Motor neuron (in vitro differentiated cells): ENCODE measurements at regions not wholly inside any gene's neighbourhood (a gene's known extent, or its start where the extent isn't known, plus 50 kb on each side); places are given as distances from the start of the nearest gene placed in this dataset.
A peak's percentile ranks its signal among the peaks of the same experiment; 100 is the strongest.

Experiments
- ATAC-seq, 8 experiments: fragments of 200-7000 bp; cut with Tn5 transposase; replicated peaks in 6 of 8; 2 replicates each; pipeline ENCODE4 v1.8.0; 2021; ENCODE audit warnings: mild to moderate bottlenecking in 8 of 8, moderate library complexity in 8 of 8
- H3K27ac ChIP-seq, 2 donors: fragments of 250-450 bp; sonication (Bioruptor Pico); 2 replicates each; pipeline ENCODE4 v1.9.0; 2021; ENCODE audit warnings: antibody characterized with exemption in 2 of 2, mild to moderate bottlenecking in 2 of 2, moderate library complexity in 1 of 2
- H3K4me1 ChIP-seq, 2 donors: fragments of 250-450 bp; sonication (Bioruptor Pico); replicated peaks in 1 of 2; 2 replicates each; pipeline ENCODE4 v1.6.1; 2021; ENCODE audit warnings: antibody characterized with exemption in 2 of 2, mild to moderate bottlenecking in 2 of 2, moderate library complexity in 1 of 2
- H3K4me3 ChIP-seq, 5 donors: fragments of 250-450 bp; sonication (Bioruptor Pico); 2 replicates each; pipeline ENCODE4 v1.9.0; 2021; ENCODE audit warnings: antibody characterized with exemption in 5 of 5, mild to moderate bottlenecking in 5 of 5, moderate library complexity in 4 of 5
- WGBS, 10 experiments: fragments of 450-650 bp; shearing (Covaris generic); methylation state at CpG; one replicate each; pipeline ENCODE4 v1.0.0; 2022; 5-methylcytosine and 5-hydroxymethylcytosine counted together
- in situ Hi-C, 9 experiments: fragments of 400-800 bp; cut with MboI; loops; one replicate each; pipeline ENCODE4 v1.15.0; 2021; ENCODE audit warnings: low sequenced_read_pairs in 9 of 9, low pct_unique_long_range_greater_than_20kb in 2 of 9; ENCODE audit not compliant: unreplicated experiment in 9 of 9

DNA sequence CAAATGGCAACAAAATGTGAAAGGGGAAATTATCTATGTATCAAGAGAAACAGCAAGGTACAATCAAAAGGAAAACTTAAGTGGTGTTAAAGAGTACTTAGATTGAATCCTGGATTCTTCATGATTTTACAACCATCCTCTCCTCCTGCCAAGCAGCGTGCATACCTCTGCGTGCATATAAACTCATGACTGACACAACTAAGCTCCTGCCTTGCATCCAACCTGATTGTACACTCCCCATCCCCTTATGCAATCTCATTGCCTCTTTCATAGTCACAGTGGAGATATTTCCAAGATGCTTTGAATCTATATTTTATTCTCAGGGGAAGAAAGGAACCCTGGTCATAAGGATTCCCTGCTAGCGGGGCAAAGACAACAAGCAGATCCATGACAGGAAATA is 499.9 kb downstream of the KCTD12 start:
- in situ Hi-C loops, result no loop called here
- H3K4me3 ChIP-seq, result no peak overlapping the region
- peaks cover 0 to 5% of the 10 kb centered on the region in 2 donors for H3K4me1 ChIP-seq
- 67 to 100% (median 91%) methylated on average over 1 to 3 of the region's 3 CpGs; no CpG with 5 or more reads in 2 of the 10 experiments for WGBS, 10 experiments
- ATAC-seq, result no peak
- no peak overlapping the region for H3K27ac ChIP-seq

DNA sequence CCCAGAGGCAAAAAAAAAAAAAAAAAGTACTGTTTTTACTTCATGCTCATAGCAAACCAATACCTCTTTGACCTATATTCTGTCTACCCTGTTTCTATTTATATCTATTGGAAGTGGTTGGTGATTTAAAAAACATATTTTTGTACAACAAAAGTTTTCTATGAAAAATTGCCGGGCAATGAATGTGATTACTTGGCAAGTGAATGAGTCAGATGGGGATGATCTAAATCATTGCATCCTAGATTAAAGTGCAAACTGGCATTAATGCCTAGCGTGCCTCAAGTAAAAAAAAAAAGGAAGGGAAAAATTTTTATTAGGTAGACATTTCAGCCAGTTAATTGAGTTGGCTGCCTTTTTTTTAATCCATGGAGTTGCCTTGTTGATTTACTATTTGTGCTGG is 500.6 kb downstream of the KCTD12 start:
- in situ Hi-C loops, result no loop called here
- WGBS, 10 experiments, result 0 to 89% (median 63%) methylated on average over 1 to 2 of the region's 2 CpGs
- ATAC-seq, result peak in 2 of 8 experiments; percentile 22 to 31

GRCh38 chr13:76383676-76384461 is 502.3 kb downstream of the KCTD12 start:
- in situ Hi-C loops, result no loop called here
- ATAC-seq, result peak in 4 of 8 experiments; percentile 45 to 92 (median 88)
- H3K4me1 ChIP-seq, result peaks cover 0 to 5% of the 10 kb centered on the region in 2 donors
- 0 to 81% (median 55%) methylated on average over 2 of the region's 2 CpGs; no CpG with 5 or more reads in 2 of the 10 experiments for WGBS, 10 experiments
- H3K27ac ChIP-seq, result no peak overlapping the region
- no peak overlapping the region for H3K4me3 ChIP-seq

More for the DNA sequence above, 500.6 kb downstream of the KCTD12 start:
- Histone ChIP-seq H3K4me3 (no peak overlapping the region), H3K27ac (no peak overlapping the region), H3K4me1 (peaks cover 0 to 5% of the 10 kb centered on the region in 2 donors)

DNA sequence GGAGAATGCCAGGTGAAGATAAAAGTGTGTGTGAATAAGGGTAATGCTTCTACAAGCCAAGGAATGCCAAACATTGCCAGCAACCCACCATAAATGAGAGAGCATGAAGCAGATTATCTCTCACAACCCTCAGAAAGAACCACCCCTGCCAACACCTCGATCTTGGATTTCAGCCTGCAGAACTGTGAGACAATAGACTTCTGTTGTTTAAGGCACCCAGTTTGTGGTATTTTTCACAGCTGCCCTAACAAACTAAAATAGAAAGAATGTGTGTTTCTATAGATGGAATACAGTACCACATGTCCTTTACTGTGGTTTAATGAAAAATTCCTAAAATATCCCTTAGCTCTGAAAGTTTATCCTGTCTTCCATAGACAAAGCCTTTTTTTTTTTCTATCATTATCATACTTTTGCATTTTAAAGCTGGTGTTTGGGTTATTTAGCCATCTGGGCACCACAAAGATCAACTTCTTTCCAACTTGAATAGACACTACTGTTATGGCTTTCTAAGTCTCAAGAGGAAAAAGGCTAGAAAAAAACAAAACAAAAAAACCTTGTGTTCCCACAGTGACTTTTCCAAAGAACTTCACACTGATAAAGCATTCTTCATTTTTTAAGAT is 505.6 kb downstream of the KCTD12 start:
- 20 to 100% (median 63%) methylated on average over 1 of the region's 1 CpG; no CpG with 5 or more reads in 6 of the 10 experiments for WGBS, 10 experiments
- in situ Hi-C loops, result no loop called here
- H3K27ac ChIP-seq, result no peak overlapping the region
- H3K4me3 ChIP-seq, result no peak overlapping the region
- no peaks in the 10 kb centered on the region for H3K4me1 ChIP-seq
- no peak for ATAC-seq

GRCh38 chr13:76379341-76380105 is 506.7 kb downstream of the KCTD12 start:
- in situ Hi-C loops, result no loop called here
- WGBS, 10 experiments, result 19 to 93% (median 73%) methylated on average over 2 to 4 of the region's 4 CpGs
- Histone ChIP-seq H3K4me1 (no peaks in the 10 kb centered on the region), H3K27ac (no peak overlapping the region), H3K4me3 (no peak overlapping the region)
- ATAC-seq, result no peak

GRCh38 chr13:76378767-76379166 is 507.4 kb downstream of the KCTD12 start:
- in situ Hi-C loops, result no loop called here
- no peaks in the 10 kb centered on the region for H3K4me1 ChIP-seq
- ATAC-seq, result no peak
- H3K4me3 ChIP-seq, result no peak overlapping the region
- WGBS, 10 experiments, result 33 to 100% (median 69%) methylated on average over 1 of the region's 1 CpG; no CpG with 5 or more reads in 2 of the 10 experiments
- H3K27ac ChIP-seq, result no peak overlapping the region

- in situ Hi-C loops, result no loop called here
- 0 to 100% (median 75%) methylated on average over 1 to 2 of the region's 2 CpGs; no CpG with 5 or more reads in 1 of the 10 experiments for WGBS, 10 experiments
- peak in 3 of 8 experiments; percentile 50 to 68 (median 56) for ATAC-seq
Measured at GRCh38 chr13:76363682-76364289, 522.4 kb downstream of the KCTD12 start.

DNA sequence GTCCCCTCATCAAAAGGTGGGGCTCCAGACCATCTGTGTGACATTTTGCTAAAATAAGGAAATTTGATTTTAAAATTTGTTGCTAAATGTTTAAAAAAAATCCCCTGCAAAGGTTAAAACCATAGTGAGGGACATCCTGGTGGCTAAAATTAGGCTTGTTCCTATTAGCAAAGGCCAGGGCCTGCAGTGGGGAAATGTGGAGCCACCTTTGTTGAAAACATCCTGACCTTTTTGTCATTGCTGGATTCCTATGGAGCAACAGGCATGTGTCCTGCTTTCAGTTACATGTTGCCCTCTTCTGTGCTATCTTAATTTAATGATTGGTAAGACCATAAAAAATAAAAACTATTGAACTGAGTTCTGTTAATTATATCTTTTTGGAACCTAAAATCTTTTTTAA is 524.3 kb downstream of the KCTD12 start:
- no peak for ATAC-seq
- no peak overlapping the region for H3K27ac ChIP-seq
- in situ Hi-C loops, result no loop called here
- no peak overlapping the region for H3K4me3 ChIP-seq
- H3K4me1 ChIP-seq, result no peaks in the 10 kb centered on the region

More at GRCh38 chr13:76363682-76364289, 522.4 kb downstream of the KCTD12 start:
- H3K4me3 ChIP-seq, result no peak overlapping the region
- no peak overlapping the region for H3K27ac ChIP-seq
- H3K4me1 ChIP-seq, result no peaks in the 10 kb centered on the region

DNA sequence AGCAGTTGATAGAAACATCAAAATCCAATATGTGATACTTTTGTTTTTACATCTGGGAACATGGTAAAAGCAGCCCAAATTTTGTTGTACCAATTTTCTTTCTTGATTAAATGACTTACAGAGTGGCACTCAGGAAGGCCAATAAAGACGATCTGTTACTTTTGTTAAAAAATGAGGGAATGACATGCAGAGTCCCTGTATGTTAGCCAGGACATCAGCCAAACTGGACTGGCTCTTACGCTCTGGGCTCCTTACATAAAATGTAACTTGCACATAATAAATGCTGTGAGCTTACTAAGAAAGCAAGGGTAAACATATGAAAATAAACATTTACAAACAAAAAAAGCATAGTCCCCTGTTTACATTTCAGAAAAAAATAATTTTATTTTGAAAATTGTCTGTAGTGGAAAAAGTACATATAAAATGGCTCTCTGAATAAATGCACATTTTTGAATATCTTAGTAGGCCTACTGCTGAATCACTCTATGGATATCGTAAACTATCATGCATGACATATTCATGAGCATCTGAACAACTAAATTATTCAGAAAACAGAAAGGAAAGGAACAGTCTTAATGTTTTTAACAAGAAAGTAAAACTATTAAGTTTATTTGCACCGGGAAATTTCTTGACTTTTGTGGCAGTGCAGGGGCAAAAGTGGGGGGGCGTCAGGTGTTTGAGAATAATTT is 534.5 kb downstream of the KCTD12 start:
- Histone ChIP-seq H3K27ac (no peak overlapping the region), H3K4me1 (no peaks in the 10 kb centered on the region), H3K4me3 (no peak overlapping the region)
- WGBS, 10 experiments, result 0 to 73% (median 40%) methylated on average over 2 to 5 of the region's 5 CpGs
- in situ Hi-C loops, result no loop called here
- peak in 3 of 8 experiments; percentile 86 to 96 (median 90) for ATAC-seq

GRCh38 chr13:76350399-76350798 is 535.8 kb downstream of the KCTD12 start:
- ATAC-seq, result no peak
- WGBS, 10 experiments, result 57 to 100% (median 82%) methylated on average over 1 of the region's 1 CpG; no CpG with 5 or more reads in 3 of the 10 experiments
- Histone ChIP-seq H3K4me3 (no peak overlapping the region), H3K4me1 (no peaks in the 10 kb centered on the region), H3K27ac (no peak overlapping the region)
- in situ Hi-C loops, result no loop called here

DNA sequence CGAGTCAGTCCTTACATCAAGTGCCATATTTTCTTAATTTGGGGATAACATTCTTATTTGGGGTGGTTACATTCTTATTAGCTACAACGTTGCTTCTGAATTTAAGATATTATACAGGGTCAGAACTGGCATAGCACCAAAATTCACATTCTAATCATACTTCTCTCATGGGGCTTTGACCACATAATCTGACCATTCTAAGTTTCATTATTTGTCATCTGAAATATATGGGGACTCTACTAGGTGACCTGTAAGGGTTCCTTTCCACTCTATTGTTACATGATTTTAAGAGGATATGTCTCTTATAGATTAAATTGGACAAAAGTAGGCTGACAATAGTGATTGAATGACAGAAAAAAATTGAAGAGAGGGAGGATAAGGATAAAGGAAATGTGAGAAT is 536.5 kb downstream of the KCTD12 start:
- WGBS, 10 experiments, result 13 to 83% (median 61%) methylated on average over 1 to 2 of the region's 2 CpGs; no CpG with 5 or more reads in 2 of the 10 experiments
- no peak for ATAC-seq
- Histone ChIP-seq H3K4me3 (no peak overlapping the region), H3K4me1 (no peaks in the 10 kb centered on the region), H3K27ac (no peak overlapping the region)
- in situ Hi-C loops, result no loop called here

DNA sequence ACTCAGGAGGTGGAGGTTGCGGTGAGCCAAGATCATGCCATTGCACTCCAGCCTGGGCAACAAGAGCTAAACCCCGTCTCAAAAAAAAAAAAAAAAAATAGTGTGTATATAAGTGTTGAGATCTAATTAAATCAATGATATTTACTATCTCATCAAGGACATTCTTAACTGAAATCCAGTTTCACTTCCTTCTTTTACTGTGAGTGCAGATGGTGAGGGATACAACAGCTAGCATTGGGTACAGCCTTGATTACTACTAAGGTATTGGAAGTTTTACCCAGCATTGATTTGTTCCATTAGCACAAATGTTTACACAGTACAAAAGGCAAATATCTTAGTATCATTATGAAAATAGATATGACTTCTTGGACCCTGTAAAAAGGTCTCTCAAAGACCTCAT is 546.6 kb downstream of the KCTD12 start:
- Histone ChIP-seq H3K4me1 (no peaks in the 10 kb centered on the region), H3K4me3 (no peak overlapping the region), H3K27ac (no peak overlapping the region)
- 80 to 100% (median 100%) methylated on average over 1 of the region's 2 CpGs; no CpG with 5 or more reads in 7 of the 10 experiments for WGBS, 10 experiments
- ATAC-seq, result no peak
- in situ Hi-C loops, result no loop called here
